ENCODE measurements at regions not wholly inside any gene's neighbourhood (a gene's known extent, or its start where the extent isn't known, plus 50 kb on each side); places are given as distances from the start of the nearest gene placed in this dataset.

GRCh38 chr2:34997779-34998178 lies 1357.8 kb upstream of the CRIM1 start:
- DNase-seq (ENCODE audit: low spot score): no peak
- no peaks in the 10 kb centered on the region for H3K27me3 Mint-ChIP-seq (ENCODE audit: unreplicated experiment)
- no peaks in the 10 kb centered on the region for H3K9me3 Mint-ChIP-seq (ENCODE audit: unreplicated experiment)
- no peaks in the 10 kb centered on the region for H3K4me1 Mint-ChIP-seq (ENCODE audit: unreplicated experiment)
- no peak overlapping the region for H3K27ac Mint-ChIP-seq (ENCODE audit: unreplicated experiment)
- H3K4me3 Mint-ChIP-seq (ENCODE audit: unreplicated experiment): no peak overlapping the region
- H3K36me3 Mint-ChIP-seq (ENCODE audit: low read depth, unreplicated experiment): no peaks in the 10 kb centered on the region
- TF ChIP-seq CTCF (IDR thresholded peaks at IDR 0.05; ENCODE audit: unreplicated experiment): no peak

GRCh38 chr2:34995196-34995595 lies 1360.4 kb upstream of the CRIM1 start:
- TF ChIP-seq CTCF (IDR thresholded peaks at IDR 0.05; ENCODE audit: unreplicated experiment): no peak
- H3K4me1 Mint-ChIP-seq (ENCODE audit: unreplicated experiment): no peaks in the 10 kb centered on the region
- no peak overlapping the region for H3K27ac Mint-ChIP-seq (ENCODE audit: unreplicated experiment)
- DNase-seq (ENCODE audit: low spot score): no peak
- no peaks in the 10 kb centered on the region for H3K9me3 Mint-ChIP-seq (ENCODE audit: unreplicated experiment)
- H3K27me3 Mint-ChIP-seq (ENCODE audit: unreplicated experiment): no peaks in the 10 kb centered on the region
- H3K36me3 Mint-ChIP-seq (ENCODE audit: low read depth, unreplicated experiment): no peaks in the 10 kb centered on the region
- H3K4me3 Mint-ChIP-seq (ENCODE audit: unreplicated experiment): no peak overlapping the region

GRCh38 chr2:34991508-34992274 lies 1363.9 kb upstream of the CRIM1 start:
- H3K9me3 Mint-ChIP-seq (ENCODE audit: unreplicated experiment): no peaks in the 10 kb centered on the region
- H3K36me3 Mint-ChIP-seq (ENCODE audit: low read depth, unreplicated experiment): no peaks in the 10 kb centered on the region
- no peak overlapping the region for H3K4me3 Mint-ChIP-seq (ENCODE audit: unreplicated experiment)
- H3K4me1 Mint-ChIP-seq (ENCODE audit: unreplicated experiment): no peaks in the 10 kb centered on the region
- no peaks in the 10 kb centered on the region for H3K27me3 Mint-ChIP-seq (ENCODE audit: unreplicated experiment)
- H3K27ac Mint-ChIP-seq (ENCODE audit: unreplicated experiment): no peak overlapping the region
- TF ChIP-seq CTCF (IDR thresholded peaks at IDR 0.05; ENCODE audit: unreplicated experiment): no peak
- DNase-seq (ENCODE audit: low spot score): no peak

- H3K36me3 Mint-ChIP-seq (ENCODE audit: low read depth, unreplicated experiment): no peaks in the 10 kb centered on the region
- DNase-seq (ENCODE audit: low spot score): no peak
- H3K4me3 Mint-ChIP-seq (ENCODE audit: unreplicated experiment): no peak overlapping the region
- no peak for TF ChIP-seq CTCF (IDR thresholded peaks at IDR 0.05; ENCODE audit: unreplicated experiment)
- no peaks in the 10 kb centered on the region for H3K27me3 Mint-ChIP-seq (ENCODE audit: unreplicated experiment)
- no peaks in the 10 kb centered on the region for H3K9me3 Mint-ChIP-seq (ENCODE audit: unreplicated experiment)
- H3K27ac Mint-ChIP-seq (ENCODE audit: unreplicated experiment): no peak overlapping the region
- peaks cover 3% of the 10 kb centered on the region for H3K4me1 Mint-ChIP-seq (ENCODE audit: unreplicated experiment)
These were observed 1370.1 kb upstream of the CRIM1 start for GRCh38 chr2:34985474-34985873.

- no peak overlapping the region for H3K4me3 Mint-ChIP-seq (ENCODE audit: unreplicated experiment)
- peaks cover 3% of the 10 kb centered on the region for H3K4me1 Mint-ChIP-seq (ENCODE audit: unreplicated experiment)
- no peaks in the 10 kb centered on the region for H3K9me3 Mint-ChIP-seq (ENCODE audit: unreplicated experiment)
These were observed 1374.9 kb upstream of the CRIM1 start for GRCh38 chr2:34980689-34981088.

More at GRCh38 chr2:34980689-34981088, 1374.9 kb upstream of the CRIM1 start:
- no peak for DNase-seq (ENCODE audit: low spot score)
- H3K27me3 Mint-ChIP-seq (ENCODE audit: unreplicated experiment): no peaks in the 10 kb centered on the region
- H3K27ac Mint-ChIP-seq (ENCODE audit: unreplicated experiment): no peak overlapping the region
- H3K36me3 Mint-ChIP-seq (ENCODE audit: low read depth, unreplicated experiment): no peaks in the 10 kb centered on the region
- TF ChIP-seq CTCF (IDR thresholded peaks at IDR 0.05; ENCODE audit: unreplicated experiment): no peak
